DND-41 (cell line): ENCODE measurements at regions not wholly inside any gene's neighbourhood (a gene's known extent, or its start where the extent isn't known, plus 50 kb on each side); places are given as distances from the start of the nearest gene placed in this dataset.

Experiments used
- EZH2 ChIP-seq: IDR thresholded peaks from 3 replicates; pipeline ENCODE4 v1.6.1; 2012; ENCODE audit warnings: borderline replicate concordance, low read depth, mild to moderate bottlenecking, moderate library complexity, low read length, inconsistent platforms; ENCODE audit not compliant: severe bottlenecking
- TF ChIP-seq, protein P1 (sequence below): IDR thresholded peaks from 2 replicates; pipeline ENCODE4 v1.5.1; 2012; ENCODE audit warnings: borderline replicate concordance, low read length, moderate library complexity, mild to moderate bottlenecking; ENCODE audit not compliant: poor library complexity, severe bottlenecking; ENCODE audit errors: extremely low read depth

DNA sequence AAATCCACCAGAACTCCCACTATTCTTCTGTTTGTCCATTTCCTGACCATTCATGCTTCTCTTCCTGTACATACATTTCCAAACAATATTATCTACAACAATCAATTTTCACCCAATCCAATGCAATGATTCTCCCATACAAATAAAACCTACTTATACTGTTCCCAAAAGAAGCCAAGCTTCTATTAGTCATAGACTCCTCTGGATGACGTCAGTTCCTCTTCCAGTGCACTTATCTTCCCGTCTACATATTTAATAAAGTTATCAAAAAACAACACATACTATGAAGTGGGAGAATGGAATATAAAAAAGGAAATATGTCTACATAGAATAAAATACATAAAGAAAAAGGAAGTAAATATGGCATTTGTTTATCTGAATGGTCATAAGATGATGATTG lies 165.4 kb downstream of the FOXG1 start:
- TF ChIP-seq, protein P1, sequence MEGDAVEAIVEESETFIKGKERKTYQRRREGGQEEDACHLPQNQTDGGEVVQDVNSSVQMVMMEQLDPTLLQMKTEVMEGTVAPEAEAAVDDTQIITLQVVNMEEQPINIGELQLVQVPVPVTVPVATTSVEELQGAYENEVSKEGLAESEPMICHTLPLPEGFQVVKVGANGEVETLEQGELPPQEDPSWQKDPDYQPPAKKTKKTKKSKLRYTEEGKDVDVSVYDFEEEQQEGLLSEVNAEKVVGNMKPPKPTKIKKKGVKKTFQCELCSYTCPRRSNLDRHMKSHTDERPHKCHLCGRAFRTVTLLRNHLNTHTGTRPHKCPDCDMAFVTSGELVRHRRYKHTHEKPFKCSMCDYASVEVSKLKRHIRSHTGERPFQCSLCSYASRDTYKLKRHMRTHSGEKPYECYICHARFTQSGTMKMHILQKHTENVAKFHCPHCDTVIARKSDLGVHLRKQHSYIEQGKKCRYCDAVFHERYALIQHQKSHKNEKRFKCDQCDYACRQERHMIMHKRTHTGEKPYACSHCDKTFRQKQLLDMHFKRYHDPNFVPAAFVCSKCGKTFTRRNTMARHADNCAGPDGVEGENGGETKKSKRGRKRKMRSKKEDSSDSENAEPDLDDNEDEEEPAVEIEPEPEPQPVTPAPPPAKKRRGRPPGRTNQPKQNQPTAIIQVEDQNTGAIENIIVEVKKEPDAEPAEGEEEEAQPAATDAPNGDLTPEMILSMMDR, result no peak
- TF ChIP-seq EZH2, result no peak
